ENCODE measurements at regions not wholly inside any gene's neighbourhood (a gene's known extent, or its start where the extent isn't known, plus 50 kb on each side); places are given as distances from the start of the nearest gene placed in this dataset.

DNA sequence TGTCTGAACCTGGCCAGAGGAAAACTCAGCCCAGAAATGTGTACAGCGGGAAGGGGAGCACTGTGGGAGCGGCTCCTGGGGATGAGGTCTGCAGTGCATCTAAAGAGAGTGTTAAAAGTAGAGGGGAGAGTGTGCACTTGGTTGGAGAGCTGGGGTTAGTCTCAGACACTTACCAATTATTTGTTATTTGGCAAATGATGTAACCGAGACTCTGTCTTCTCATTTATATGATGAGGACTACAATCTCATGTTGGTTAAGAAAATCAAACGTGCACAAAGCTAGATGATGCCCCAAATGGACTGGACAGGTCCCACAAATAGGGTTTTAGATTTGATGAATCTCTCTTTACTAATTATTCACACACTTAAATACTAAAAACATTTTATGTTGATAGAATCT, 962.4 kb downstream of the GATA3 start:
- no peaks in the 10 kb centered on the region for H3K4me1 ChIP-seq (ENCODE audit: low read depth)
- H3K9me3 ChIP-seq (ENCODE audit: low read depth): no peaks in the 10 kb centered on the region
- no peak for TF ChIP-seq CTCF (IDR thresholded peaks at IDR 0.05; ENCODE audit: low read depth, low read length)
- peaks cover 3% of the 10 kb centered on the region for H3K27me3 ChIP-seq
- H3K4me3 ChIP-seq: no peak overlapping the region
- no peaks in the 10 kb centered on the region for H3K36me3 ChIP-seq
- no peak overlapping the region for H3K27ac ChIP-seq
- DNase-seq (ENCODE audit: low read depth in 1 of 2, low spot score in 1 of 2): no peak

GRCh38 chr10:9018195-9019173, 964.0 kb downstream of the GATA3 start:
- no peak for TF ChIP-seq CTCF (IDR thresholded peaks at IDR 0.05; ENCODE audit: low read depth, low read length)
- DNase-seq (ENCODE audit: low read depth in 1 of 2, low spot score in 1 of 2): no peak
- Histone ChIP-seq H3K27ac (no peak overlapping the region), H3K36me3 (no peaks in the 10 kb centered on the region), H3K4me1 (ENCODE audit: low read depth) (no peaks in the 10 kb centered on the region), H3K4me3 (no peak overlapping the region), H3K27me3 (peaks cover 10% of the 10 kb centered on the region), H3K9me3 (ENCODE audit: low read depth) (no peaks in the 10 kb centered on the region)

- DNase-seq (ENCODE audit: low read depth in 1 of 2, low spot score in 1 of 2): no peak
- no peaks in the 10 kb centered on the region for H3K4me1 ChIP-seq (ENCODE audit: low read depth)
- H3K36me3 ChIP-seq: no peaks in the 10 kb centered on the region
- H3K27me3 ChIP-seq: peaks cover 16% of the 10 kb centered on the region
- no peaks in the 10 kb centered on the region for H3K9me3 ChIP-seq (ENCODE audit: low read depth)
- no peak overlapping the region for H3K4me3 ChIP-seq
- no peak for TF ChIP-seq CTCF (IDR thresholded peaks at IDR 0.05; ENCODE audit: low read depth, low read length)
- no peak overlapping the region for H3K27ac ChIP-seq
Observed at GRCh38 chr10:9023206-9023605, 968.7 kb downstream of the GATA3 start.

GRCh38 chr10:9024210-9024609, 969.7 kb downstream of the GATA3 start:
- no peak for TF ChIP-seq CTCF (IDR thresholded peaks at IDR 0.05; ENCODE audit: low read depth, low read length)
- DNase-seq (ENCODE audit: low read depth in 1 of 2, low spot score in 1 of 2): no peak

DNA sequence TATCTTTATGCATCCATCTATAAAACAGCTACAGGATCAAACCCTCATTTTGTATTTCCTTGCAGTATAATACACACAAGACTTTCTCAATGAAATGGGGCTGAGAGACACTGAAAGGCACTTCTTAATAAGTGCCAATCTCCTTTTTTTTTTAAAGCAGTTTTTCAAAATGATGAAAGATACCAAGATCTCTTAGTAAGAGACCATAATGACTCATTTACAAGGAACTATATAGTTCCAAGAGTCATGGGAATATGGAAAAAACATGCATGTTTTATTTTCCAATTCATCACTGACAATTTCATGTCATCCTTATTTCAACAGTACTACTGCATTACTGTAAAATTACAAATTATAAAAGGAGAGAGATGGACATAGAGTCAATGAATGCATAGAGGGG, 973.7 kb downstream of the GATA3 start:
- TF ChIP-seq CTCF (IDR thresholded peaks at IDR 0.05; ENCODE audit: low read depth, low read length): no peak

More at GRCh38 chr10:9024210-9024609, 969.7 kb downstream of the GATA3 start:
- Histone ChIP-seq H3K4me3 (no peak overlapping the region), H3K36me3 (no peaks in the 10 kb centered on the region), H3K27ac (no peak overlapping the region), H3K4me1 (ENCODE audit: low read depth) (no peaks in the 10 kb centered on the region), H3K27me3 (peaks cover 22% of the 10 kb centered on the region), H3K9me3 (ENCODE audit: low read depth) (no peaks in the 10 kb centered on the region)

More for the DNA sequence above, 973.7 kb downstream of the GATA3 start:
- no peaks in the 10 kb centered on the region for H3K36me3 ChIP-seq
- no peak overlapping the region for H3K27ac ChIP-seq
- H3K9me3 ChIP-seq (ENCODE audit: low read depth): no peaks in the 10 kb centered on the region
- no peak overlapping the region for H3K4me3 ChIP-seq
- H3K27me3 ChIP-seq: peaks cover 13% of the 10 kb centered on the region
- DNase-seq (ENCODE audit: low read depth in 1 of 2, low spot score in 1 of 2): no peak
- no peaks in the 10 kb centered on the region for H3K4me1 ChIP-seq (ENCODE audit: low read depth)
